ENCODE measurements at regions not wholly inside any gene's neighbourhood (a gene's known extent, or its start where the extent isn't known, plus 50 kb on each side); places are given as distances from the start of the nearest gene placed in this dataset.

GRCh38 chr4:120466429-120466828 lies 399.8 kb upstream of the MAD2L1 start:
- TF ChIP-seq EZH2 (IDR thresholded peaks at IDR 0.05) (no peak), POLR2AphosphoS5 (IDR thresholded peaks at IDR 0.05; ENCODE audit: borderline replicate concordance, low read depth, low read length) (no peak), FOXP2 (optimal IDR thresholded peaks at IDR 0.05; ENCODE audit: control extremely low read depth, extremely low read length, insufficient read depth) (no peak)
